CD4-positive, alpha-beta T cell treated with Interleukin-1 beta for 1 hour (primary cell): ENCODE measurements at regions not wholly inside any gene's neighbourhood (a gene's known extent, or its start where the extent isn't known, plus 50 kb on each side); places are given as distances from the start of the nearest gene placed in this dataset.
"Not testable (repeated sequence)": the region's sequence is repeated elsewhere in the genome, so short reads cannot be mapped to it uniquely, and the experiment has no call there.

Source experiments
- DNase-seq, 2 donors: peaks; one replicate each; pipeline ENCODE4 v3.0.0-alpha.2; 2020 to 2022

DNA sequence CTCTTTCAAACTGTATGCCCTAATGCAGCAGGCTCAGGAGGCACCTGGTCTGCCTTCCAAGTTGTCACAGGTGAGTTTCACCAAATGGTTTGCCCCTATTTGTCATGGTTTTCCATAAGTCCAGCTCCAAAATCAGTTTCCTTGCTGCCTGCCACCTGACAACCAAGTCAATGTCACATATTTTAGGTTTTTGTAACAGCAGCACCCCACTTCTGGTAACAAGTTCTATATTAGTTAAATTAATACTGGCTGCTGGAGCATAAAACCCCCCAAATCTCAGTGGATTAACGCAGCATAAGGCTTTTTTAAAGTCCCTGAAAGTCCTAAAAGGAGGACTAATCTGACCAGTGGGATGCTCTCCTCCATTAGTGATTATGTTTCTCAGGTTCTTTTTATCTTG is 200.7 kb downstream of the RRAGC start:
- no peak for DNase-seq

GRCh38 chr1:38657873-38658272 is 201.7 kb downstream of the RRAGC start:
- DNase-seq: no peak

DNA sequence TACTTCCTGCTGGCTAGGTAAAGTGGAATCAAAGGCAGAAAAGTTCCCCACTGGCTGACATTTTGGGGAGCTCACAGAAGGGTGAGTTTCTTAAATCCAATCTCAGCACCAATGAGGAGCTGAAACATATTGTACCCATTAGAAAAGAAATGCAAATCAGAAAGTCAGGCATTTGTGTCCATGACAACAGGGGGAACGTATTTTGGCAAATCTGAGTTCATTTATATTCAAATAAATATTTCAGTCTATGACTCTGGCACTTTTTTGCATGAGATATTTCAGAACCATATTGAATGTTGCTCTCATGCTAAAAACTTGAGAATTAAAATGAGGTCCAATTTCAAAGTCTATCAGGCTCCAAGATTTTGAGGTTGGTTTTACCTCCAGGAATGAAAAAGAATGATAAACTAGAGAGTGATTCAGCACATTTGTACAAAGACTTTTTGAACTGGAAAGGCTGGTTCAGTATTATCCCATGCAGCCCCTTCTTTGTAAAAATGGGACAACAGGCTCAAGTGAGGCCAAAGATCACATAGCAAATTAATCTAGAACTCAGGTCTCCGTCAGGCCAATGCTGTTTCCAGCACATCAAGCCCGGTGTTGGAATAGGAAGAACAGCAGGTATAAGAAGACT is 202.2 kb downstream of the RRAGC start:
- DNase-seq: no peak

- no peak for DNase-seq
Observed at GRCh38 chr1:38656726-38657125, 202.8 kb downstream of the RRAGC start.

DNA sequence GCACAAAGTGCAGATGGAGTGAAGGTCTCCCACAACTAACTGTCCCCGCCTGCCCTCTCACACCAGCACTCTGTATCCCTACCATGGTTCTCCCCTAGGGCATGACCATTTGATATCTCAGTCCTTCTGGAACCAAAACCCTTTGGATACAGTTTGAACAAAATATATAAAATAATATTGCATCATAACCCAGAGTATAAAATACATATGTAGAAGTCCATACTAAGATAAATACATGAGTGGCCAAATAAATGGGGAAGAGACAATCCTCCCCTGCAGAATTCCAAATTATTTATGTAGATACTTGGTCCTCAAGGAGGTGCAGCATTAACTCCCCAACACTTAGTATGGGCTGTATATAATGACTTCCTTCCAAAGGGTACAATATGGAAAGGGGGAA is 207.4 kb downstream of the RRAGC start:
- DNase-seq: no peak

- no peak for DNase-seq
Observed at GRCh38 chr1:38651669-38652068, 207.9 kb downstream of the RRAGC start.

DNA sequence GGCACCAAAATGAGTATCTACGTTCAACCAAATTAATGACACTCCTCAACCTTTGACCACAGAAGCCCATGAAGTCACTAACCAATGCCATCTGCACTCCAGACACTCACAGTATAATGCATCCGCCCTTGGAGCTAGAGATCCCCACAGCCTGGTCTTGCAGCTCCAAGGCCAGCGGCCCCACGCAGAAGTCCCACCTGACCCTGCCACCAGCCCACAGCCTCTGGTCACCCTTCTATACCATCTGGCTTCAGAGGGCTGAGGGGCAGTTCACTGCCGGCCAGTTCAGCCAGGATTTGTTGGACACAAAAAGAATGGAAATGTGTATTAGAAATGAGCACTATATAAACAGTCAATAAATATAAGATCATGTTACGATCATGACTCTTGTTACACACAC is 211.2 kb downstream of the RRAGC start:
- DNase-seq: no peak

DNA sequence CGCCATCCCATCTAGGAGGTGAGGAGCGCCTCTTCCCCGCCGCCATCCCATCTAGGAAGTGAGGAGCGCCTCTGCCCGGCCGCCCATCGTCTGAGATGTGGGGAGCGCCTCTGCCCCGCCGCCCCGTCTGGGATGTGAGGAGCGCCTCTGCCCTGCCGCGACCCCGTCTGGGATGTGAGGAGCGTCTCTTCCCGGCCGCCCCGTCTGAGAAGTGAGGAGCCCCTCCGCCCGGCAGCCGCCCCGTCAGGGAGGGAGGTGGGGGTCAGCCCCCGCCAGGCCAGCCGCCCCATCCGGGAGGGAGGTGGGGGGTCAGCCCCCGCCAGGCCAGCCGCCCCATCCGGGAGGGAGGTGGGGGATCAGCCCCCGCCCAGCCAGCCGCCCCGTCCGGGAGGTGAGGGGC is 212.2 kb downstream of the RRAGC start:
- DNase-seq: not testable (repeated sequence)

- DNase-seq: no peak
Observed at GRCh38 chr1:38644092-38644491, 215.5 kb downstream of the RRAGC start.

DNA sequence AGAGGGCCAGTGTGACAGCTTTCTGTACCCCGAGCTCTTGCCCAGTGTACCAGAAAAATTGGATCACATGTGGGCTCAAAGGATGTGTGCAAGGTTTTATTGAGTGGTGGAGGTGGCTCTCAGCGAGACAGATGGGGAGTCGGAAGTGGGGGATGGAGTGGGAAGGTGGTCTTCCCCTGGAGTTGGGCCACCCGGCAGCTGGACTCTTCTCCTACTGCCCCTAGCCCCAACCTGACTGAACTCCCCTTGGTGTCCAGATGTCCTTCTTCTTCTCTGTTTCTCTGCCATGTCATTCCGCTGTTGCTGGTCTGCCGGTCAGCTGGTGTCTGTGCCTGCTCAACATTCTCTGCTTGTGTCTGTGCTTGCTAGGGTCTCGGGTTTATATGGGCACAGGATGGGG is 217.9 kb downstream of the RRAGC start:
- no peak for DNase-seq

GRCh38 chr1:38640371-38640770 is 219.2 kb downstream of the RRAGC start:
- DNase-seq: no peak

DNA sequence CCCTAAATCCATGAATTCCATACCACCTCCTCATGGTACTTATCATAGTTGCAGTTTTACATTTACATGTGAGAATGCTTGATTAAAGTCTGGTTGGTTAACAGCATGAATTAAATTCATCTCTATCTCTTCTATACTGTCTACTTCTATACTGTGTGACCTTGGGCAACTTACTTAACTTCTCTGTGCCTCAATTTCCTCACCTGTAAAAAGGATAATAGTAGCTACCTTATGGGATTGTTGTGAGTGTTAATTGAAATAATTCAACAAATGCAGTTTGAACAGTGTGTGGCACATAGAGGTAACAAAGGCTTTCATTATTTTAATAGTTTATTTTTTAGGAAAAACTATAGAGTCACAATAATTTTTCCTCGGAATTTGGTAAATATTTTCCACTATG is 231.3 kb downstream of the RRAGC start:
- DNase-seq: no peak

- no peak for DNase-seq
Observed at GRCh38 chr1:38625939-38626338, 233.6 kb downstream of the RRAGC start.

- no peak for DNase-seq
Observed at GRCh38 chr1:38624336-38625039, 235.1 kb downstream of the RRAGC start.

- no peak for DNase-seq
Observed at GRCh38 chr1:38623529-38623928, 236.0 kb downstream of the RRAGC start.

GRCh38 chr1:38622197-38622596 is 237.4 kb downstream of the RRAGC start:
- no peak for DNase-seq

- DNase-seq: no peak
Observed at GRCh38 chr1:38616846-38617245, 242.7 kb downstream of the RRAGC start.

DNA sequence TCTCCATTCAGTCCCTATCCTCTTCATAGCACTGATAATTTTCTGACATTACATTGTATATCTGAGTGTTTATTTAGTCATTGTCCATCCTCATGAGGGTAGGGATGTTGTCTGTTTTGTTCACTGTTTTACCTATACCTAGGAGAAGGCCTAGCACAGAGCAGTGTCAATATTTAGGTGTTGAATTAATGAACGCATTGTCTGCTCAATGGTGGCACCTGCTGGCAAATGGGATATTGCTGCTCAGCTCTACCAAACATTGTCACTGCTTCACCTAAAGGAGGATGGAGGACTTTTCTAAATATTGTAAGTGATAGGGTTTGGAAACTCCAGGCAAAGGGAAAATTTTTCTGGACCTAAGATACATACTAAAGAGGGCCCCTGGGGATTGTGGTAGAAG is 243.9 kb downstream of the RRAGC start:
- DNase-seq: no peak

DNA sequence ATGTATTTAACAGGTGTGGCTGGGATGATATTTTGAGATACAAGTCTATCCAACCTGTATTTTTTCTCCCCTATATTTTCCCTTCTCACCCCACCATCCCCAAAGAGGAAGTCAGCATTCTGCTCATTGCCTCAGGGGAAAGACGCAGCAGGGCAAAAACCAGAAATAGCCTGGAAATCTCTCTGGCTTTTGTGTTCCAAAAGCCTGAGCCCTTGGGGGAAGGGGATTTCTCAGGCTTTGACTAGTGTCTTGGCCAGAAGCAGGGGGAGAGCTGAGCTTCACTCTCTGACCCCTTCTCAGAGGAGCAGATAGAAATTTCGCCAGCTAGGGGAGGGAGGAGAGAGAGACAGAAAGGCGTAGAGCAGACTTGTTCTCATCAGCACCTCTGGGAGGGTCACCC is 244.7 kb downstream of the RRAGC start:
- no peak for DNase-seq

- DNase-seq: no peak
Observed at GRCh38 chr1:38613996-38614395, 245.6 kb downstream of the RRAGC start.

- DNase-seq: no peak
Observed at GRCh38 chr1:38612951-38613350, 246.6 kb downstream of the RRAGC start.

- DNase-seq: no peak
Observed at GRCh38 chr1:38611664-38612211, 247.8 kb downstream of the RRAGC start.

GRCh38 chr1:38609166-38610025 is 250.2 kb downstream of the RRAGC start:
- DNase-seq: no peak
